Endothelial cell of hepatic sinusoid (primary cell): ENCODE measurements at regions not wholly inside any gene's neighbourhood (a gene's known extent, or its start where the extent isn't known, plus 50 kb on each side); places are given as distances from the start of the nearest gene placed in this dataset.
"Not testable (repeated sequence)": the region's sequence is repeated elsewhere in the genome, so short reads cannot be mapped to it uniquely, and the experiment has no call there.

ENCODE experiments used
- in situ Hi-C: cut with HindIII; loops from 2 replicates; pipeline ENCODE4 v1.10.0; 2017; ENCODE audit warnings: low sequenced_read_pairs

GRCh38 chr5:51156838-51157237, 226.4 kb upstream of the ISL1 start:
- in situ Hi-C loops, result no loop called here

GRCh38 chr5:51159164-51159563, 224.1 kb upstream of the ISL1 start:
- in situ Hi-C loops, result no loop called here

GRCh38 chr5:51159606-51160005, 223.6 kb upstream of the ISL1 start:
- in situ Hi-C loops, result no loop called here

DNA sequence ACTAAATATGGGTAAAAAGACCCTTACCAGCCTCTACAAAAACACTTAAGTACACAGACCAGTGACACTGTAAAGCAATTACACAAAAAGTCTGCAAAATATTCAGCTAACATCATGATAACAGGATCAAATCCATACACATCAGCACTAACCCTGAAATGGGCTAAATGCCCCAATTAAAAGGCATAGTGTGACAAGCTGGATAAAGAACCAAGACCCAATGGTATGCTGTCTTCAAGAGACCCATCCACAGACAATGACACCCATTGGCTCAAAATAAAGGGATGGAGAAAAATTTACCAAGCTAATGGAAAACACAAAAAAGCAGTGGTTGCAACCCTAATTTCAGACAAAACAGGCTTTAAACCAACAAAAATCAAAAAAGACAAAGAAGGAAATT, 221.0 kb upstream of the ISL1 start:
- in situ Hi-C loops, result no loop called here

DNA sequence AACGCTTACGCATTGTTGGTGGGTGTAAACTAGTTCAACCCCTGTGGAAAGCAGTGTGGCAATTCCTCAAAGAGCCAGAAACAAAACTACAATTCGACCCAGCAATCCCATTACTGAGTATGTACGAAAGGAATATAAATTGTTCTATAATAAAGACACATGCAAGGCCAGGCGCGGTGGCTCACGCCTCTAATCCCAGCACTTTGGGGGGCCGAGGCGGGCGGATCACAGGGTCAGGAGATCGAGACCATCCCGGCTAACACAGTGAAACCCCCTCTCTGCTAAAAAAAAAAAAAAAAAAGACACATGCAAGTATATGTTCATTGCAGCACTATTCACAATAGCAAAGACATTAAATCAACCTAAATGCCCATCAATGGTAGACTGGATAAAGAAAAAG, 217.6 kb upstream of the ISL1 start:
- in situ Hi-C loops, result loop anchor here (5.0 kb wide), 1 partner anchor 67 kb away; no protein-coding TSS in a partner anchor

DNA sequence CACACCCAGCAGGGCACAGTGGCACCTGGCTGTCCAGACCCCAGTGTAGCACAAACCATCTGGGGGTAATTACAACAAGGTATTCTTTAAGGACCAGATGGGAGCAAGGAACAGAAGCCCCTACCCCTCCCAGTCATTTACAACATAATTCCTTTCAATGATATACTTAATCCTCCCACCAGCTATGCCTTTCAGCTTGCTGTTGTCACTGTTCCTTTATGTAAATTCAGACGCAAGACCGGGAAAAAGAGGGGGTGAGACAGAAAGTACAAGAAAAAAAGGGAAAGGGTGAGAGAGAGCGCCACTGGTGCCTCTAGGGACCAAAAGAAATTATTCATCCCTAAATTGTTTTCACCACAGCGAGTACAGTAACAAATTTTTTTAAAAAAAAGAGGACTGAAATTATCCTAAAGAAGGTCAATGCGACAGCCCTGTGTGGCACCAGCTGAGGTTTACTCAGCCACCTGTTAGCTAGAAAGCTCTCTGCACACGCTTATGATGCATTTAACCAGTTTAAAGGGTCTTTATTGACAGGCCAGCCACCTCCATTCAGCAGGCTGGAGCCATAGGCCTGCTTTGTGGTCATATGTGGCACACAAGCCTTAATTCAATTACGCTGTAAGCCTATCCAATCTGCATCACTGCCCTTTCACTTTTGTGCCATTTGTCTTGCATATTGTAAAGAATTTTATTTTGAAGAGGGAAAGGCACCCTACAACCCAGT, 210.2 kb upstream of the ISL1 start:
- in situ Hi-C loops, result no loop called here

- in situ Hi-C loops, result no loop called here
Measured at GRCh38 chr5:51181208-51181894, 201.9 kb upstream of the ISL1 start.

- in situ Hi-C loops, result no loop called here
Measured at GRCh38 chr5:51185850-51186329, 197.4 kb upstream of the ISL1 start.

- in situ Hi-C loops, result no loop called here
Measured at GRCh38 chr5:51188001-51188591, 195.2 kb upstream of the ISL1 start.

GRCh38 chr5:51194671-51195070, 188.6 kb upstream of the ISL1 start:
- in situ Hi-C loops, result no loop called here

DNA sequence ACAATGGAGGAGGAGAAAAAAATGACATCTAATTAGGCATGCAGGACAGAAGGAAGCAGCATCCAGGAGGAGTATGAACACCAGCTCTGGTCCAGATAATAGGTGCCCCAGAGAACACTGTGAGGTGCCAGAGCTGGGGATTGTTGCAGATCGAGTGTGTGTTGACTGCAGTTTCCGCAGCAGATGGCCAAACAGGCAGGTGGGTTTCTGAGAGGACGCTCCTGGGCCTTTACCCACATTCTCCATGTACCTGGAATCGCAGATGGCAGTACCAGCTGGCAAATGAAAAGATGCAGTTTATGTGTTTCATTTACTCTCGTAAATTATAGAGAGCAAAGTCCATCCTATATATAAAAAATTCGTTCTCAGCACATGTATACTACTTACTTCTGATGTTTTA, 182.2 kb upstream of the ISL1 start:
- in situ Hi-C loops, result no loop called here

GRCh38 chr5:51201708-51202107, 181.5 kb upstream of the ISL1 start:
- in situ Hi-C loops, result no loop called here

DNA sequence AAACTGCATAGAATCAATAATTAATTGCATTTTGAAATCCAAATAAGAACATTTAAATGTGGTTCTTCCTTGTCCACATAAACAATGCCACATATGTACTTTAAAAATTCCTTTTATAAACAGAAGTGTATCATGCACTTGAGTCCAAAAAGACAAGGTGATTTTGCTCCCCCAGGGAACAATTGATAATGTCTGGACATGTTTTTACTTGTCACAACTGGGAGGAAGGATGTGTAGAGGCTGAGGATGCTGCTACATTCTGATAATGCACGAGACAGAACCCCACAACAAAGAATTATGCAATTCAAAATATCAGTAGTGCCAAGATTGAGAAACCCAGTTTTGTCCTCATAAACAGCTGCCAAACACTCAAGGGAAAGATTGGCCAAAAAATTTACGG, 181.1 kb upstream of the ISL1 start:
- in situ Hi-C loops, result no loop called here

GRCh38 chr5:51203598-51203997, 179.7 kb upstream of the ISL1 start:
- in situ Hi-C loops, result no loop called here

DNA sequence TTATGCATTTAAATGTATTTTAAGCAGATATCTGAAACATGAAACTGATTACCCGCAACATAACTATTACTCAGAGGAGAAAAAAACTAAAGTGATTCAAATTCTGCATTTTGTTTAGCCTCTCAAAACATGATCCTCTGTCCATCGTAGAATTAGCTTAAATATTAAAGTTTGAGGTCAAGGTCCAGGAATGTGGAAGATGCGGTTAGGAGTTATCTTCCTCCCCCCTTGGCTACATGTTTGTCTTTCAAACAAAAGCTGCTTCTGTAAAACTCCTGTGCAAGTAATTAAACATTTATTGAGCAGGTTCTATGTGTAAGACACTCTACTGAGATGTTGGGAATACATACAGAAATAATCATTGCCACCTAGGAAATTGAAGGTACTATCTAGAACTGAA, 175.0 kb upstream of the ISL1 start:
- in situ Hi-C loops, result no loop called here

- in situ Hi-C loops, result no loop called here
Measured at GRCh38 chr5:51214746-51215145, 168.5 kb upstream of the ISL1 start.

DNA sequence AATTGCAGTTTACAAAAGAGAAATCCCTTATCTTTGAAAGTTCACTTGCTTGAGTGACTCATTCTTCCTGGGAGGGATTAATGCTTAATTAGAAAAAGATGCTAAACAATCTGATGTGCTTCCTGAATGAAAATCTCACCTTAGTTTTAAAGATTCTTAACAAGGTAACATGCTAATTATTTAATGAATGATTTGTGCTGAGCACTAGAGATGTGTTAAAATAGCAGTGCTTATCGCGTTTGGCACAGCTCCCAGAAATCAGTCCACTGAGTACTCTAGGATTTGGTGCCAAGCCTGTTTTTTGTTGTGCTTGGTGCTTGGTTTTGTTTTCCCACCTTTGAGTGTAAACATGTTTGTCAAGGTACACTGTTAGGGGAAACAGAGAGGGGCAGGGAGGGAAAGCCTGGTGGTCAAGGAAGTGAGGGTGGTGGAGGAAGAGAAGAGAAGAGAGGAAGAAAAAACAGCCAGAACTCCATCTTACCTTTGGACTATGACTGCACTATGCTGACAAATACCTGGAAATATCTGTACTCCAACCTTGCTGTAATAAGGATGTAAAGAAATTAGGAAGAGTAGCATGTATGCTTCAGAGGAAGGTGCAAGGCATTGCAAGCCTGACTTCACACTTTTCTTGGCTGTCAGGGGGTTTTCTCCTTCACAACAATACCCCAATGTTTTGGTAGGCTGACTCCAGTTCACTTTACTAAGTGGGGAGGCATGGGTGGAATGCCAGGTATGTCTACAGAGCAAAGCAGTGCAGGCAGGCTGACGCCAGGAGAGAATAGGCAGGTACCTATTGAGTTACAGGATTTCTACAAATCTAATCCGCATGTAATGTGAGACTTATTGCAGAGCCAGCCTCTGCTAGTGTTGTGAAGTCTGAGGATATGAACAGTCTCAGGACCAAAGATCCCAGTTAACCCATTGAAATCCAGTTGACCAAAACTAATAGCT, 157.2 kb upstream of the ISL1 start:
- in situ Hi-C loops, result no loop called here

- in situ Hi-C loops, result no loop called here
Measured at GRCh38 chr5:51227963-51228470, 155.2 kb upstream of the ISL1 start.

DNA sequence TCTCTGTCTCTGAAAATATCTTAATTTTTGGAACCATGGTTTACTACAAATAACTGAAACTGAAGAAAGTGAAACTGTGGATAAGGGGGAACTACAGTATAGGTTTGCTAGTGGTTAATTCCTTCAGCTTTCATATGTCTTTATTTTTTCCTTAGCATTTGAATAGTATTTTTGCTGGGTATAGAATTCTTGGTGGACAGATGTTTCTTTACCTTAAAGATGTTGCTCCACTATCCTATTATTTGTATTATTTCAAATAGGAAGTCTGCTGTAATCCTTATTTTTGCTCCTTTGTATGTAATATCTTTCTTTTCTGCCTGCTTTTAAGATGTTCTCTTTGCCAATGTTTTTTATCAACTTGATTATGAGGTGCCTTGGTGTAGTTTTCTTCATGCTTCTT, 152.9 kb upstream of the ISL1 start:
- in situ Hi-C loops, result loop anchor here (5.0 kb wide), 1 partner anchor 63 kb away; no protein-coding TSS in a partner anchor

- in situ Hi-C loops, result no loop called here
Measured at GRCh38 chr5:51242456-51242855, 140.8 kb upstream of the ISL1 start.

GRCh38 chr5:51250957-51251356, 132.3 kb upstream of the ISL1 start:
- in situ Hi-C loops, result not testable (repeated sequence)
